HG03159 (cell line): ENCODE measurements at regions not wholly inside any gene's neighbourhood (a gene's known extent, or its start where the extent isn't known, plus 50 kb on each side); places are given as distances from the start of the nearest gene placed in this dataset.

Experiments
- ATAC-seq: cut with Tn5 transposase; IDR thresholded peaks from one replicate; pipeline ENCODE4 v1.9.1; 2021; ENCODE audit warnings: mild to moderate bottlenecking, moderate library complexity; ENCODE audit not compliant: unreplicated experiment

- no peak for ATAC-seq
Measured at GRCh38 chr12:127334912-127335644, 931.9 kb upstream of the TMEM132C start.

GRCh38 chr12:127336416-127336815 lies 930.6 kb upstream of the TMEM132C start:
- ATAC-seq, result no peak

GRCh38 chr12:127339065-127339464 lies 927.9 kb upstream of the TMEM132C start:
- ATAC-seq, result no peak

- ATAC-seq, result no peak
Measured at GRCh38 chr12:127340381-127340780, 926.6 kb upstream of the TMEM132C start.

GRCh38 chr12:127342861-127343260 lies 924.1 kb upstream of the TMEM132C start:
- no peak for ATAC-seq

- no peak for ATAC-seq
Measured at GRCh38 chr12:127343940-127344339, 923.0 kb upstream of the TMEM132C start.

GRCh38 chr12:127351481-127352010 lies 915.4 kb upstream of the TMEM132C start:
- no peak for ATAC-seq

GRCh38 chr12:127355061-127355841 lies 911.7 kb upstream of the TMEM132C start:
- ATAC-seq, result no peak

GRCh38 chr12:127358888-127359287 lies 908.1 kb upstream of the TMEM132C start:
- ATAC-seq, result no peak

GRCh38 chr12:127360580-127360979 lies 906.4 kb upstream of the TMEM132C start:
- no peak for ATAC-seq

GRCh38 chr12:127362121-127362520 lies 904.8 kb upstream of the TMEM132C start:
- no peak for ATAC-seq

GRCh38 chr12:127363392-127363791 lies 903.6 kb upstream of the TMEM132C start:
- no peak for ATAC-seq

GRCh38 chr12:127373559-127373958 lies 893.4 kb upstream of the TMEM132C start:
- ATAC-seq, result no peak

- no peak for ATAC-seq
Measured at GRCh38 chr12:127374447-127374846, 892.5 kb upstream of the TMEM132C start.

GRCh38 chr12:127381043-127381668 lies 885.8 kb upstream of the TMEM132C start:
- ATAC-seq, result peak; percentile 84

- ATAC-seq, result no peak
Measured at GRCh38 chr12:127381681-127382080, 885.3 kb upstream of the TMEM132C start.

- ATAC-seq, result no peak
Measured at GRCh38 chr12:127383281-127383680, 883.7 kb upstream of the TMEM132C start.

GRCh38 chr12:127386723-127387122 lies 880.2 kb upstream of the TMEM132C start:
- ATAC-seq, result no peak

- ATAC-seq, result no peak
Measured at GRCh38 chr12:127388985-127389384, 878.0 kb upstream of the TMEM132C start.

GRCh38 chr12:127389923-127390322 lies 877.0 kb upstream of the TMEM132C start:
- no peak for ATAC-seq

- ATAC-seq, result no peak
Measured at GRCh38 chr12:127393465-127393864, 873.5 kb upstream of the TMEM132C start.

- ATAC-seq, result no peak
Measured at GRCh38 chr12:127393896-127394295, 873.1 kb upstream of the TMEM132C start.
